ENCODE measurements at regions not wholly inside any gene's neighbourhood (a gene's known extent, or its start where the extent isn't known, plus 50 kb on each side); places are given as distances from the start of the nearest gene placed in this dataset.

- TF ChIP-seq CTCF (IDR thresholded peaks at IDR 0.05 in 4 of 5, conservative IDR thresholded peaks at IDR 0.05 in 1 of 5) = no peak
- no peak for TF ChIP-seq POLR2A (IDR thresholded peaks at IDR 0.05)
Observed at GRCh38 chr7:136496551-136496950, 371.9 kb upstream of the CHRM2 start.

Data from gastrocnemius medialis (tissue), 4 donors.